NCI-H146 (cell line): ENCODE measurements at regions not wholly inside any gene's neighbourhood (a gene's known extent, or its start where the extent isn't known, plus 50 kb on each side); places are given as distances from the start of the nearest gene placed in this dataset.
"Not testable (repeated sequence)": the region's sequence is repeated elsewhere in the genome, so short reads cannot be mapped to it uniquely, and the experiment has no call there.

ENCODE experiments used
- DNase-seq: peaks from one replicate; lab custom pipeline; 2025; lab: John Stamatoyannopoulos, UW

DNA sequence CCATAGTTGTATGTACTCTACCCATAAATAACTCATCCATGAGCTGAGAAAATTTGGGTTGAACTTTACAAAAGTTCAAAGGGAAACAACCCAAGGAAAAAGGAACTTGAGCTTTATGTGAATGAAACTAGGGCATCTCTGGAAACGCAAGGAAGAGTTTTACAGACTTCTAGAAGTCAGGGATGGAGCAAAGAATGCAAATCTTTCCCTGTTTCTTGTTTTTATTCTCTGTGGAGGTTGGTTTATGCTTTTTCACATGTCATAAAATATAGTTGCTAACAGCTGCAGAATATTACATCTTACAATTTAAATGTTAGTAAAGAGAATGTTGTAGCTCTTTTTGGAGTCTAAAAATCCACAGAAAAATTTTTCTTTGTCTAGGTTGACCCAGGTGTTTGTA lies 754.1 kb downstream of the PCDH7 start:
- DNase-seq = no peak

DNA sequence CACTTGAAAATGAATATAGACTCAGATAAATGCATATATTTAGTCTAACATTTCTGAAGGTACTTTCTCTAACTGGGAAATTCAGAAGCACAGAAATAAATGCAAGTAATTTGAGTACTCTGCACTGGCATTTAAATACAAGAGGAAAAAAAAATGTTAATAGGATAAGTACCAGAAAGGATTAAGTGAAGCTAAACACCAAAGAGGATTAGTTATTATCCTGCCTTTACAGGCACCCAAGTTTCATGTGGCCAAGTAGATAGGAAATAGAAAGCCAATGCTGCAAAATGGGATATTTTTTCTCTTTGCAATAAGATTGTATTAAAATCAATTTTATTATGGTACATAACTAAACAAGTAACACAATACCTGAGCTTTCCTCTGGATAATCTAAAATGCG lies 762.5 kb downstream of the PCDH7 start:
- DNase-seq = no peak

DNA sequence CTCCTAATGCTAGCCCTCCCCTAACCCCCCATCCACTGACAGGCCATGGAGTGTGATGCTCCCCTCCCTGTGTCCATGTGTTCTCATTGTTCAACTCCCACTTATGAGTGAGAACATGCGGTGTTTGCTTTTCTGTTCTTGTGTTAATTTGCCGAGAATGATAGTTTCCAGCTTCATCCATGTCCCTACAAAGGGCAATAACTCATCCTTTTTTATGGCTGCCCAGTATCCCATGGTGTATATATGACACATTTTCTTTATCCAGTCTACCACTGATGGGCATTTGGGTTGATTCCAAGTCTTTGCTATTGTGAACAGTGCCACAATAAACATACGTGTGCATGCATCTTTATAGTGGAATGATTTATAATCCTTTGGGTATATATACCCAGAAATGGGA lies 779.0 kb downstream of the PCDH7 start:
- DNase-seq = not testable (repeated sequence)

DNA sequence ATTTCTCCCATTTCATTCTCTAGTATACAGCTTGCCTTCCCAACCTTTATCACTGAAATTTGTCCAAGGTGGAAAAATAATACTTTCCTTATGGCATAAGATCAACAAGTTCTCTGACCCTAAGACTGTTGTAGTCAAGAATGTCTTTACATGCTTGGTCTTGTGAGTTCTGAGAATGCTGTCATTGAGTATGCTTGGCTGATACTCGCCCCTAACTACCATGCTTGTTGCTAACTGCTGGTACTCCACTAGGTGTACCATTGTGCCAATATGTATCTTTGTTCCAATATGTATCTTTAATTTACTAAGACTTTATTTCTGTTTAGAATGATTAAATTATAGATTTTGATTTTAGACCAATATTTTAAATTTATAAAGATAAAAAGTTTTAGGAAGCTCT lies 796.4 kb downstream of the PCDH7 start:
- no peak for DNase-seq

GRCh38 chr4:31518796-31519250 lies 798.7 kb downstream of the PCDH7 start:
- no peak for DNase-seq

DNA sequence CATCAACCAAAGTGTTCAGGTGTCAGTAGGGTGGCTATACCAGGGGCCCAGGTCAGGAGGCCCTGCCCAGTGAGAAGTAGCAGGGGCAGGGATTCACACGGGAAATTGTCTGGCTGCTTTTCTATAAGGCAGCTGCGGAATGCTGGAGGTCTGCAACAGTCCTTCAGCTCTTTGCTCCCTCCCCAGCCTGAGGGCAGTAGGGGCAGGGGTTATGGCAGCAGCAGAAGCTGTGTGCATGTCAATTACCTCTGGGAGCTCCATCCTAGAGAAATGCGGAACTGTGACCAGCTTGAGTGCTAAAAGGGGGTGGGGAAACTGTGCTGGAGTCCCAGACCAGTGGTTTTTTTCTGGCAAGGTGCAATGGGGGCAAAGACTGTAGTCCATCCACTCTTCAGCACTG lies 810.4 kb downstream of the PCDH7 start:
- DNase-seq = no peak

GRCh38 chr4:31538877-31539276 lies 818.7 kb downstream of the PCDH7 start:
- no peak for DNase-seq

DNA sequence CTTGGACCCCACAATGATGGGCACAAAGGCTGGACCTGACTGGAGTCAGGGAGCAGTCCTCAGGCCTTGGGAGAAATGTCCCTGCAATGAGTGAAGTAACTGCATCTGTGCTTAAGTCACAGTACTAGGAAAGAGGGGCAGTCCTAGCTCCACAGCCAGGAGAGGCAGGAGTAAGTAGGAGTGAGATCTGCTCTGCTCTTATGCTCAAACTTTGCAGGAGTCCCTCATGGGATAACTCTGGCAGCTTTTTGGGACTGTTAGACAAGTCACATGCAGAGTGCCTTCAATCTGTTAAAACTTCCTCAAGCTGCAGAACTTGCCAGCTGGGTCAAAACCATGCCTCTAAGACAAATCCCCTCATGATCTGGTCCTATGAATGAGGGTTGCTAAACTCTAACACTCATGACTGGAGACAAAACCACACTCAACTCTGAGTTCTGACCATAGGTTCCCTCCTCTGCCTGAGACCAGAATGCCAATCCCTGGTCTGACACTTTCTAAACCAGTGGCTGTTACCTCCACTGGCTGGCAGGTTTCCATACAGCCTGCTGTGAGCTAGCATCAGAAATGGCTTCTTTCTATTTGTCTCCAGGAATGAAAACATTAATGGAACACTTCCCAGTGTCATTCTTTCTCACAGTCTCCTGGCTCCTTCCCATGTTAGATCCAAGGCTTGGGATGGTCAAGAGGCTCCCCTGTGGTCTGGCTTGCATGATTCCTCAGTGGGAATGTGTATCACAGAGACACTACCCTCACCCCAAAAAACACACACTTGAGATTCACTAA lies 819.3 kb downstream of the PCDH7 start:
- no peak for DNase-seq

- DNase-seq = no peak
Measured at GRCh38 chr4:31545330-31545729, 825.2 kb downstream of the PCDH7 start.

DNA sequence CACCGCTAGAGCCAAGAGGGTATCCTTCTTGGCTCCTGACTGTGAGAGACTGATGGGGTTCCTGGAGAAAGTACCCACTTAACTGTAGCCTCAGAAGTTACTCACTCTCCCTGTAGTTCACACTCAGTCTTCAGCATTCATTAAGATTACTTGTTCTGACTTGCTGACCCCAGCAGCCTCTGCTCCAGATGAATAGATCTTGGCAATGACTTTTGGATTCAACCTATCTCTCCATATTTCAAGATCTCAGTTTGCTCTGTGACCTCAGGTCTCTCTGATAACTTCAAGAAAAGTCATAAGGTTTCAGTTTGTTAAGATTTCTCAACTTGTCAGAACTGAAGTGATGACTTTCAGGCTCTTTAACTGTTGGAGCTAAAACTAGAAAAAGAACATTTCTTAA lies 825.6 kb downstream of the PCDH7 start:
- DNase-seq = no peak

DNA sequence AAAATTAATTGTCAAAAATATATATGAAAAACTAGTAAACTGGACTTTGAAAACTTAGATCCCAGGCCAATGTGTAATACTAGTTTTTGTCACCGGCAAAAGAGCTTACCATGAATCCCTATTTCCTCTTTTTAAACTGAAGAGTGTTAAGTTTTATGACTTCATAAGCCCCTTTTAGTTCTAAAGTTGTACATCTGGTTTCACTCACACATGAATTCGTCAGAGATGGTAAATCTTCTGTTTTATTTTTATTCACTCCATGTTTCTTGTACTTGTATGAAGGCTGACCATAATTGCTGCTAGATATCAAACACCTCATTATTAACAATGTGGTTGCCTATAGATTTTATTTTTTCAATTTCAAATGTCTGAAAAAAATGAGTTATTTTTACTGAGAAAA lies 827.9 kb downstream of the PCDH7 start:
- DNase-seq = no peak

- no peak for DNase-seq
Measured at GRCh38 chr4:31548823-31549222, 828.7 kb downstream of the PCDH7 start.

GRCh38 chr4:31549256-31549655 lies 829.1 kb downstream of the PCDH7 start:
- no peak for DNase-seq

DNA sequence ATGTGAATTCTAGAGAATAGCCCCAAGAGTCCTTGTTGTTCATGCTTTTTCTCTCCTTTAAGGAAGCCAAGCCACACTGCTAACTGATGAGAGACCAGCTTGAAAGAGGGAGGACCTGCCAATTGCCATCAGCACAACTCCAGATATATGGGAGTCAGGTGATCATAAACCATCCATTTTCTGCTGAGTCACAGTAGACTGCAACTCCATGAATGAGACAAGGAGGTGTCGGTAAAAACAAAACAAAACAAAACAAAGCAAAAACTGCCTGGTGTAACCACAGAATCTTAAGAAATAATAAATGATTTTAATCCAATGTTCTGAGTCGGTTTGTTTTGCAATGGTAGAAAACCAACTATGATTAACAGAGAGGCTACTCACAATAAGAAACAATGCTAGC lies 837.3 kb downstream of the PCDH7 start:
- DNase-seq = no peak

GRCh38 chr4:31573554-31573953 lies 853.4 kb downstream of the PCDH7 start:
- no peak for DNase-seq

- DNase-seq = no peak
Measured at GRCh38 chr4:31575504-31575903, 855.3 kb downstream of the PCDH7 start.

DNA sequence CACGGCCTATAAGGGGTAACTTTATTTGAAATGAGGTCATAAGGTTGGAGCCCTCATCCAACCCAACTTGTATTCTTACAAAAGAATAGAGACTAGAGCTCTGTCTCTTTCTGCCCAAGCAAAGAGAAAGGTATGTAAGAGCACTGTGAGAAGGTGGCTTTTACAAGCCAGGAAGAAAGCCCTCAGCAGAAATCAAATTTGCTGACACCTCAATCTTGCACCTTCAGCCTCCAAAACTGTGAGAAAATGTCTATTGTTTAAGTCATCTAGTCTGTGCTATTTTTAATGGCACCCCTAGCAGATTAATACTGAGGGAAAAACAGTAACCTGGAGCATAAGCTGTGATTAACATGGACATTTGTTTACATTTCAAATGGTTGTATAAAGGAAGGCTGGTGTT lies 860.7 kb downstream of the PCDH7 start:
- DNase-seq = no peak

GRCh38 chr4:31585503-31585902 lies 865.3 kb downstream of the PCDH7 start:
- DNase-seq = no peak

GRCh38 chr4:31592293-31592692 lies 872.1 kb downstream of the PCDH7 start:
- DNase-seq = no peak

- DNase-seq = no peak
Measured at GRCh38 chr4:31595496-31595895, 875.3 kb downstream of the PCDH7 start.

DNA sequence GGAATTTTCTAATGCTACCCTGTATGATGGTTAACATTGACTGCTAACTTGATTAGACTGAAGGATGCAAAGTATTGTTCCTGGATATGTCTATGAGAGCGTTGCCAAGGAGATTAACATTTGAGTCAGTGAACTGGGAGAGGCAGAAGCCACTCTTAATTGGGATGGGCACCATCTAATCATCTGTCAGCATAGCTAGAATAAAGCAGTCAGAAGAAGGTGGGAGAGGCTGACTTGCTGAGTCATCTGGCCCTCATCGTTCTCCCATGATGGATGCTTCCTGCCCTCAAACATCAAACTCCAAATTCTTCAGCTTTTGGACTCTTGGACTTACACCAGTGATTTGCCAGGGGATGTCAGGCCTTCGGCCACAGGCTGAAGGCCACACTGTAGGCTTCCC lies 878.5 kb downstream of the PCDH7 start:
- DNase-seq = no peak

- no peak for DNase-seq
Measured at GRCh38 chr4:31601793-31602192, 881.6 kb downstream of the PCDH7 start.

- DNase-seq = peak; percentile 45
Measured at GRCh38 chr4:31613946-31614623, 893.9 kb downstream of the PCDH7 start.

- no peak for DNase-seq
Measured at GRCh38 chr4:31617667-31618066, 897.5 kb downstream of the PCDH7 start.
